ENCODE measurements at regions not wholly inside any gene's neighbourhood (a gene's known extent, or its start where the extent isn't known, plus 50 kb on each side); places are given as distances from the start of the nearest gene placed in this dataset.

DNA sequence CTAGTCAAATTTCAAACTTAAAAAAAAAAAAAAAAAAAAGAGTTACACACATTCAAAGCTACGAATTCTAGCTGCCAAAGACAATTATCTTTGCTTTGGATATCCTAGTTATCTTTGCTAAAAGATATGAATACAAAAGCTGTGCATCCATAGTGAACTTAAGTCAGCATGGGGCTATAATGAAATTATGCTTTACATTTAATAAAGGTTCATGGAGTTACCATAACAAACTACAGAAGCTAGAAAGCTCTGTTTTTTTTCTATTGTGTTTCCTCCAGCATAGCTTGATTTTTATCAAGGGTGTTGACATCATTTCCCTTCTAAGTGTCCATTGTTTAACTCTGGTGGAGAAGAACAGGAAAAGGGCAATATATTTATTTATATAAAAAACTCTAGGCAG lies 234.1 kb downstream of the ANKRD50 start:
- TF ChIP-seq, protein P1, sequence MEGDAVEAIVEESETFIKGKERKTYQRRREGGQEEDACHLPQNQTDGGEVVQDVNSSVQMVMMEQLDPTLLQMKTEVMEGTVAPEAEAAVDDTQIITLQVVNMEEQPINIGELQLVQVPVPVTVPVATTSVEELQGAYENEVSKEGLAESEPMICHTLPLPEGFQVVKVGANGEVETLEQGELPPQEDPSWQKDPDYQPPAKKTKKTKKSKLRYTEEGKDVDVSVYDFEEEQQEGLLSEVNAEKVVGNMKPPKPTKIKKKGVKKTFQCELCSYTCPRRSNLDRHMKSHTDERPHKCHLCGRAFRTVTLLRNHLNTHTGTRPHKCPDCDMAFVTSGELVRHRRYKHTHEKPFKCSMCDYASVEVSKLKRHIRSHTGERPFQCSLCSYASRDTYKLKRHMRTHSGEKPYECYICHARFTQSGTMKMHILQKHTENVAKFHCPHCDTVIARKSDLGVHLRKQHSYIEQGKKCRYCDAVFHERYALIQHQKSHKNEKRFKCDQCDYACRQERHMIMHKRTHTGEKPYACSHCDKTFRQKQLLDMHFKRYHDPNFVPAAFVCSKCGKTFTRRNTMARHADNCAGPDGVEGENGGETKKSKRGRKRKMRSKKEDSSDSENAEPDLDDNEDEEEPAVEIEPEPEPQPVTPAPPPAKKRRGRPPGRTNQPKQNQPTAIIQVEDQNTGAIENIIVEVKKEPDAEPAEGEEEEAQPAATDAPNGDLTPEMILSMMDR (IDR thresholded peaks at IDR 0.05; ENCODE audit: insufficient read depth, low read depth, low read length): no peak
- no peak for TF ChIP-seq EZH2 (IDR thresholded peaks at IDR 0.05; ENCODE audit: insufficient read depth, low read length)
